SK-N-SH (cell line): ENCODE measurements at regions not wholly inside any gene's neighbourhood (a gene's known extent, or its start where the extent isn't known, plus 50 kb on each side); places are given as distances from the start of the nearest gene placed in this dataset.

Source experiments
- CTCF ChIA-PET: fragments of 300-600, 350-600 bp; formaldehyde crosslinking; extraction: SDS; loops from one replicate; lab custom pipeline; 2021; lab: Yijun Ruan, JAX
- POLR2A ChIA-PET: fragments of 350-600 bp; sonication (Branson Sonifier 250); formaldehyde crosslinking; extraction: SDS; loops from one replicate; lab custom pipeline; 2020; ENCODE audit warnings: antibody characterized with exemption, inconsistent platforms; lab: Yijun Ruan, JAX
- DNase-seq: peaks from one replicate; pipeline ENCODE4 v3.0.0; 2012
- H2AFZ ChIP-seq: fragments of 200-600 bp; sonication (generic); 2 replicates; pipeline ENCODE4 v1.8.1; 2016; ENCODE audit warnings: antibody characterized with exemption, mild to moderate bottlenecking, low read depth
- H3F3A ChIP-seq: fragments of 200-600 bp; sonication (generic); replicated peaks from 2 replicates; pipeline ENCODE3; 2016; ENCODE audit warnings: antibody characterized with exemption, mild to moderate bottlenecking; ENCODE audit not compliant: insufficient read depth
- H3K27ac ChIP-seq, 2 experiments: fragments of 200-500 bp in 1 of 2; fragments of 200-600 bp in 1 of 2; sonication (Bioruptor generic) in 1 of 2; sonication (generic), shearing (Covaris generic) in 1 of 2; 2 replicates each; pipeline versions ENCODE4 v1.5.1 to v1.6.1; 2014 to 2016; ENCODE audit warnings: low read depth in 2 of 2, inconsistent platforms in 1 of 2, low read length in 1 of 2, mild to moderate bottlenecking in 1 of 2, mixed read lengths in 1 of 2
- H3K27me3 ChIP-seq: fragments of 200-600 bp; sonication (generic), shearing (Covaris generic); 2 replicates; pipeline ENCODE4 v1.6.1; 2016; ENCODE audit warnings: mixed run types; ENCODE audit not compliant: insufficient read depth
- H3K36me3 ChIP-seq, 2 experiments: fragments of 200-500 bp in 1 of 2; fragments of 200-600 bp in 1 of 2; sonication (Bioruptor generic) in 1 of 2; sonication (generic) in 1 of 2; replicated peaks in 1 of 2; 2 replicates each; pipeline versions ENCODE3 to v1.5.1; 2014 to 2016; ENCODE audit warnings: low read length in 1 of 2, mild to moderate bottlenecking in 1 of 2; ENCODE audit not compliant: insufficient read depth in 2 of 2, control insufficient read depth in 1 of 2
- H3K4me1 ChIP-seq, 2 experiments: fragments of 200-500 bp in 1 of 2; fragments of 200-600 bp in 1 of 2; sonication (Bioruptor generic) in 1 of 2; sonication (generic), shearing (Covaris generic) in 1 of 2; 2 replicates each; pipeline versions ENCODE4 v1.5.1 to v1.6.1; 2014 to 2016; ENCODE audit warnings: low read depth in 1 of 2, low read length in 1 of 2, mixed run types in 1 of 2; ENCODE audit not compliant: insufficient read depth in 2 of 2, control insufficient read depth in 1 of 2
- H3K4me2 ChIP-seq: fragments of 200-600 bp; sonication (generic), shearing (Covaris generic); 2 replicates; pipeline ENCODE4 v1.6.1; 2017; ENCODE audit warnings: mixed run types
- H3K4me3 ChIP-seq, 2 experiments: fragments of 200-500 bp in 1 of 2; fragments of 200-600 bp in 1 of 2; sonication (Bioruptor generic) in 1 of 2; sonication (generic), shearing (Covaris generic) in 1 of 2; 2 replicates each; pipeline versions ENCODE4 v1.5.1 to v1.8.1; 2014 to 2016; ENCODE audit warnings: low read depth in 2 of 2, inconsistent platforms in 1 of 2, low read length in 1 of 2, mild to moderate bottlenecking in 1 of 2, mixed read lengths in 1 of 2, moderate library complexity in 1 of 2
- H3K79me2 ChIP-seq: fragments of 200-600 bp; sonication (generic); 2 replicates; pipeline ENCODE4 v1.8.1; 2017; ENCODE audit warnings: mild to moderate bottlenecking; ENCODE audit not compliant: insufficient read depth
- H3K9ac ChIP-seq: fragments of 200-600 bp; sonication (generic); 2 replicates; pipeline ENCODE4 v1.6.1; 2017; ENCODE audit warnings: mixed run types
- H3K9me2 ChIP-seq: fragments of 200-600 bp; sonication (generic); 2 replicates; pipeline ENCODE4 v1.6.1; 2017; ENCODE audit warnings: mixed run types
- H3K9me3 ChIP-seq: fragments of 200-600 bp; sonication (generic); 2 replicates; pipeline ENCODE4 v1.6.1; 2017; ENCODE audit warnings: mixed run types, mild to moderate bottlenecking, moderate library complexity
- H4K20me1 ChIP-seq: fragments of 200-600 bp; sonication (generic); 2 replicates; pipeline ENCODE4 v1.6.1; 2017; ENCODE audit warnings: mild to moderate bottlenecking, mixed run types; ENCODE audit not compliant: insufficient read depth
- CHD2 ChIP-seq: fragments of 150-350 bp; IDR thresholded peaks from 2 replicates; pipeline ENCODE4 v1.6.1; 2018; ENCODE audit warnings: low read length; ENCODE audit not compliant: partially characterized antibody
- EP300 ChIP-seq, 2 experiments: IDR thresholded peaks; 2 replicates each; pipeline versions ENCODE4 v1.4.0 to v1.6.1; 2012; ENCODE audit warnings: borderline replicate concordance in 1 of 2, low read depth in 1 of 2, low read length in 1 of 2
- EZH2phosphoT487 ChIP-seq: fragments of 200-600 bp; sonication (generic); IDR thresholded peaks from 2 replicates; pipeline ENCODE4 v1.6.1; 2017; ENCODE audit warnings: low read depth, mixed run types, mild to moderate bottlenecking, antibody characterized with exemption, moderate library complexity, borderline replicate concordance
- FOXJ3 ChIP-seq: sonication (generic); formaldehyde crosslinking; IDR thresholded peaks from 2 replicates; pipeline ENCODE4 v1.5.1; 2020; ENCODE audit warnings: mild to moderate bottlenecking, missing genetic modification reagents
- FOXM1 ChIP-seq: IDR thresholded peaks from 2 replicates; pipeline ENCODE4 v1.4.0; 2012; ENCODE audit warnings: low read depth, mild to moderate bottlenecking
- IRF3 ChIP-seq: fragments of 150-350 bp; IDR thresholded peaks from 2 replicates; pipeline ENCODE4 v1.6.1; 2016; ENCODE audit warnings: mild to moderate bottlenecking, low read depth, low read length
- MAX ChIP-seq: IDR thresholded peaks from 2 replicates; pipeline ENCODE4 v1.4.0; 2012; ENCODE audit warnings: low read depth
- MEF2A ChIP-seq: IDR thresholded peaks from 2 replicates; pipeline ENCODE4 v1.4.0; 2012; ENCODE audit warnings: low read depth, borderline replicate concordance
- MXI1 ChIP-seq: IDR thresholded peaks from 2 replicates; pipeline ENCODE4 v1.6.1; 2012; ENCODE audit warnings: mild to moderate bottlenecking, low read depth, low read length, improper control_type of control experiment
- NRF1 ChIP-seq: IDR thresholded peaks from 2 replicates; pipeline ENCODE4 v1.6.1; 2012; ENCODE audit warnings: low read depth, mild to moderate bottlenecking, low read length
- POLR2AphosphoS5 ChIP-seq: IDR thresholded peaks from 2 replicates; pipeline ENCODE4 v1.6.1; 2012; ENCODE audit warnings: low read depth, low read length
- RAD21 ChIP-seq: IDR thresholded peaks from 2 replicates; pipeline ENCODE4 v1.6.1; 2012; ENCODE audit warnings: mild to moderate bottlenecking, low read length
- RCOR1 ChIP-seq: fragments of 150-350 bp; IDR thresholded peaks from 2 replicates; pipeline ENCODE4 v1.6.1; 2017; ENCODE audit warnings: antibody characterized with exemption, low read length
- REST ChIP-seq: IDR thresholded peaks from 2 replicates; pipeline ENCODE4 v1.6.1; 2012; ENCODE audit warnings: mild to moderate bottlenecking, low read depth, low read length, moderate library complexity
- RFX5 ChIP-seq: IDR thresholded peaks from 2 replicates; pipeline ENCODE4 v1.6.1; 2012; ENCODE audit warnings: mild to moderate bottlenecking, improper control_type of control experiment, low read length
- RXRA ChIP-seq: IDR thresholded peaks from 2 replicates; pipeline ENCODE4 v1.4.0; 2012; ENCODE audit warnings: low read depth, mild to moderate bottlenecking, borderline replicate concordance
- SIN3A ChIP-seq: IDR thresholded peaks from 2 replicates; pipeline ENCODE4 v1.6.1; 2012; ENCODE audit warnings: low read depth, mild to moderate bottlenecking, low read length, moderate library complexity, borderline replicate concordance
- SMC3 ChIP-seq: IDR thresholded peaks from 2 replicates; pipeline ENCODE4 v1.6.1; 2012; ENCODE audit warnings: low read depth, low read length, improper control_type of control experiment
- ZBTB33 ChIP-seq: IDR thresholded peaks from 2 replicates; pipeline ENCODE4 v1.4.0; 2012; ENCODE audit warnings: low read depth, borderline replicate concordance
- WGBS: methylation state at CpG from one replicate; pipeline ENCODE4 v1.1.6; 2017; ENCODE audit warnings: low lambda C conversion rate; 5-methylcytosine and 5-hydroxymethylcytosine counted together
- TF ChIP-seq, protein P1 (sequence below): fragments of 150-350 bp; IDR thresholded peaks from 2 replicates; pipeline ENCODE4 v1.6.1; 2017; ENCODE audit warnings: antibody characterized with exemption, low read length, low read depth, borderline replicate concordance
- TF ChIP-seq, protein P2 (sequence below): fragments of 200-600 bp; sonication (generic); IDR thresholded peaks from 2 replicates; pipeline ENCODE4 v1.6.1; 2017; ENCODE audit warnings: antibody characterized with exemption, mild to moderate bottlenecking, moderate library complexity
- TF ChIP-seq, protein P3 (sequence below): IDR thresholded peaks from 2 replicates; pipeline ENCODE4 v1.4.0; 2012; ENCODE audit warnings: low read depth, borderline replicate concordance

GRCh38 chr3:177596816-177597271 lies 399.6 kb upstream of the TBL1XR1 start:
- H3K79me2 ChIP-seq = no peaks in the 10 kb centered on the region
- peak; percentile 8 for DNase-seq
- peak overlapping the region; percentile 83 to 95 for H3K27ac ChIP-seq
- no peaks in the 10 kb centered on the region for H3K27me3 ChIP-seq
- ChIA-PET CTCF (no interaction called here), POLR2A (interaction anchor here (1.1 kb wide), 1 partner anchor 237 kb away, joined by 4 read pairs; no protein-coding TSS in a partner anchor)
- H2AFZ ChIP-seq = peak overlapping the region; percentile 61; the same call in 1 of the 2 replicates
- H4K20me1 ChIP-seq = no peaks in the 10 kb centered on the region
- no peak overlapping the region for H3K4me3 ChIP-seq
- no peaks in the 10 kb centered on the region for H3K9me2 ChIP-seq
- H3K36me3 ChIP-seq = no peaks in the 10 kb centered on the region
- WGBS = 7% methylated on average over 1 of the region's 1 CpG
- peak overlapping the region; percentile 20; the same call in 1 of the 2 replicates for H3K9ac ChIP-seq
- no peaks in the 10 kb centered on the region for H3K9me3 ChIP-seq
- H3K4me2 ChIP-seq = peak overlapping the region; percentile 61; the same call in 1 of the 2 replicates
- H3F3A ChIP-seq = peaks cover 52% of the 10 kb centered on the region
- peaks cover 40 to 45% of the 10 kb centered on the region in 2 experiments for H3K4me1 ChIP-seq
- TF ChIP-seq MAX = no peak
- no peak for TF ChIP-seq SIN3A
- no peak for TF ChIP-seq CHD2
- TF ChIP-seq RCOR1 = 0 out of 2 replicates have a peak, but pooled peaks have one; percentile 6
- TF ChIP-seq EP300 (IDR thresholded peaks at IDR 0.05; ENCODE audit: borderline replicate concordance in 1 of 2, low read depth in 1 of 2, low read length in 1 of 2) = peak; percentile 39 to 60; a peak in 3 of 4 replicates
- TF ChIP-seq MEF2A = no peak
- no peak for TF ChIP-seq RAD21
- no peak for TF ChIP-seq REST
- TF ChIP-seq FOXJ3 (CRISPR knock-in tag) = 0 out of 2 replicates have a peak, but pooled peaks have one; percentile 22
- TF ChIP-seq SMC3 = no peak
- no peak for TF ChIP-seq POLR2AphosphoS5
- TF ChIP-seq RXRA = peak; percentile 48; the same call in 1 of the 2 replicates
- TF ChIP-seq NRF1 = no peak
- TF ChIP-seq, protein P1, sequence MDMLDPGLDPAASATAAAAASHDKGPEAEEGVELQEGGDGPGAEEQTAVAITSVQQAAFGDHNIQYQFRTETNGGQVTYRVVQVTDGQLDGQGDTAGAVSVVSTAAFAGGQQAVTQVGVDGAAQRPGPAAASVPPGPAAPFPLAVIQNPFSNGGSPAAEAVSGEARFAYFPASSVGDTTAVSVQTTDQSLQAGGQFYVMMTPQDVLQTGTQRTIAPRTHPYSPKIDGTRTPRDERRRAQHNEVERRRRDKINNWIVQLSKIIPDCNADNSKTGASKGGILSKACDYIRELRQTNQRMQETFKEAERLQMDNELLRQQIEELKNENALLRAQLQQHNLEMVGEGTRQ = no peak
- TF ChIP-seq IRF3 = no peak
- TF ChIP-seq RFX5 = no peak
- TF ChIP-seq ZBTB33 = no peak
- TF ChIP-seq FOXM1 = 0 out of 2 replicates have a peak, but pooled peaks have one; percentile 41
- TF ChIP-seq, protein P2, sequence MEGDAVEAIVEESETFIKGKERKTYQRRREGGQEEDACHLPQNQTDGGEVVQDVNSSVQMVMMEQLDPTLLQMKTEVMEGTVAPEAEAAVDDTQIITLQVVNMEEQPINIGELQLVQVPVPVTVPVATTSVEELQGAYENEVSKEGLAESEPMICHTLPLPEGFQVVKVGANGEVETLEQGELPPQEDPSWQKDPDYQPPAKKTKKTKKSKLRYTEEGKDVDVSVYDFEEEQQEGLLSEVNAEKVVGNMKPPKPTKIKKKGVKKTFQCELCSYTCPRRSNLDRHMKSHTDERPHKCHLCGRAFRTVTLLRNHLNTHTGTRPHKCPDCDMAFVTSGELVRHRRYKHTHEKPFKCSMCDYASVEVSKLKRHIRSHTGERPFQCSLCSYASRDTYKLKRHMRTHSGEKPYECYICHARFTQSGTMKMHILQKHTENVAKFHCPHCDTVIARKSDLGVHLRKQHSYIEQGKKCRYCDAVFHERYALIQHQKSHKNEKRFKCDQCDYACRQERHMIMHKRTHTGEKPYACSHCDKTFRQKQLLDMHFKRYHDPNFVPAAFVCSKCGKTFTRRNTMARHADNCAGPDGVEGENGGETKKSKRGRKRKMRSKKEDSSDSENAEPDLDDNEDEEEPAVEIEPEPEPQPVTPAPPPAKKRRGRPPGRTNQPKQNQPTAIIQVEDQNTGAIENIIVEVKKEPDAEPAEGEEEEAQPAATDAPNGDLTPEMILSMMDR = no peak
- TF ChIP-seq EZH2phosphoT487 = no peak
- TF ChIP-seq, protein P3, sequence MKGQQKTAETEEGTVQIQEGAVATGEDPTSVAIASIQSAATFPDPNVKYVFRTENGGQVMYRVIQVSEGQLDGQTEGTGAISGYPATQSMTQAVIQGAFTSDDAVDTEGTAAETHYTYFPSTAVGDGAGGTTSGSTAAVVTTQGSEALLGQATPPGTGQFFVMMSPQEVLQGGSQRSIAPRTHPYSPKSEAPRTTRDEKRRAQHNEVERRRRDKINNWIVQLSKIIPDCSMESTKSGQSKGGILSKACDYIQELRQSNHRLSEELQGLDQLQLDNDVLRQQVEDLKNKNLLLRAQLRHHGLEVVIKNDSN = no peak
- TF ChIP-seq MXI1 = no peak
